Endothelial cell of umbilical vein (primary cell): ENCODE measurements at regions not wholly inside any gene's neighbourhood (a gene's known extent, or its start where the extent isn't known, plus 50 kb on each side); places are given as distances from the start of the nearest gene placed in this dataset.

ENCODE experiments used
- BruUV-seq: library from RNA; stranded (reverse); fragments of 400-500 nt; replicated peaks from 2 replicates; lab custom pipeline; 2021; lab: Mats Ljungman, UMichigan
- CTCF ChIA-PET: fragments of 300-600, 350-600 bp; sonication (Branson Sonifier 250); formaldehyde crosslinking; loops from one replicate; lab custom pipeline; 2021; ENCODE audit warnings: antibody characterized with exemption, inconsistent platforms; lab: Charles Lee
- POLR2A ChIA-PET: fragments of 300-600, 350-600 bp; sonication (Branson Sonifier 250); formaldehyde crosslinking; loops from one replicate; lab custom pipeline; 2021; ENCODE audit warnings: antibody characterized with exemption, inconsistent platforms; lab: Charles Lee
- DNase-seq: peaks from one replicate; pipeline ENCODE4 v3.0.0-alpha.2; 2011; ENCODE audit warnings: low read depth, low spot score
- FAIRE-seq: peaks from 2 replicates; lab custom pipeline; 2011; peaks lifted over from hg19 to GRCh38; lab: Jason Lieb, UNC
- H2AFZ ChIP-seq: 2 replicates; pipeline ENCODE4 v1.6.0; 2012; ENCODE audit warnings: low read depth, low read length, control low read depth, inconsistent platforms
- H3K27ac ChIP-seq: 2 replicates; pipeline ENCODE4 v1.5.1; 2011; ENCODE audit warnings: low read depth, mild to moderate bottlenecking, control low read depth, low read length, moderate library complexity; ENCODE audit not compliant: insufficient read depth
- H3K27me3 ChIP-seq, 2 experiments: 2 replicates each; pipeline versions ENCODE4 v1.6.0 to v1.6.1; 2011; ENCODE audit warnings: low read length in 2 of 2, mixed read lengths in 1 of 2; ENCODE audit not compliant: control insufficient read depth in 2 of 2, insufficient read depth in 2 of 2
- H3K36me3 ChIP-seq, 2 experiments: 2 replicates in 1 of 2; 3 replicates in 1 of 2; pipeline ENCODE4 v1.5.1; 2011; ENCODE audit warnings: low read length in 2 of 2, mild to moderate bottlenecking in 1 of 2, moderate library complexity in 1 of 2; ENCODE audit not compliant: control insufficient read depth in 2 of 2, insufficient read depth in 2 of 2; ENCODE audit errors: extremely low read depth in 1 of 2
- H3K4me1 ChIP-seq: 3 replicates; pipeline ENCODE4 v1.5.1; 2011; ENCODE audit warnings: mild to moderate bottlenecking, low read length; ENCODE audit not compliant: control insufficient read depth, insufficient read depth; ENCODE audit errors: extremely low read depth
- H3K4me2 ChIP-seq: 2 replicates; pipeline ENCODE4 v1.6.1; 2011; ENCODE audit warnings: low read length, control low read depth, mixed read lengths; ENCODE audit not compliant: insufficient read depth
- H3K4me3 ChIP-seq, 3 experiments: fragments of 200-600 bp in 1 of 3; sonication (generic), shearing (Covaris generic) in 1 of 3; replicated peaks in 1 of 3; 2 replicates each; pipeline ENCODE4 v1.5.1; 2011 to 2016; ENCODE audit warnings: control low read depth in 3 of 3, low read length in 3 of 3, mild to moderate bottlenecking in 2 of 3, inconsistent platforms in 1 of 3, low read depth in 1 of 3, moderate library complexity in 1 of 3; ENCODE audit not compliant: insufficient read depth in 1 of 3
- H3K79me2 ChIP-seq: 2 replicates; pipeline ENCODE4 v1.6.0; 2012; ENCODE audit warnings: low read length, inconsistent platforms; ENCODE audit not compliant: control insufficient read depth, insufficient read depth
- H3K9ac ChIP-seq: replicated peaks from 2 replicates; pipeline ENCODE3; 2011; ENCODE audit warnings: low read length, control low read depth; ENCODE audit not compliant: insufficient read depth; ENCODE audit errors: extremely low read depth
- H3K9me1 ChIP-seq: replicated peaks from 3 replicates; pipeline ENCODE4 v1.6.0; 2011; ENCODE audit warnings: mild to moderate bottlenecking, low read length; ENCODE audit not compliant: control insufficient read depth, insufficient read depth; ENCODE audit errors: extremely low read depth
- H3K9me3 ChIP-seq: replicated peaks from 2 replicates; pipeline ENCODE4 v1.5.1; 2012; ENCODE audit warnings: low read length, inconsistent platforms; ENCODE audit not compliant: control insufficient read depth, insufficient read depth
- H4K20me1 ChIP-seq: replicated peaks from 2 replicates; pipeline ENCODE3; 2011; ENCODE audit warnings: mild to moderate bottlenecking, low read length; ENCODE audit not compliant: control insufficient read depth, insufficient read depth; ENCODE audit errors: extremely low read depth
- CTCF ChIP-seq, 2 donors: IDR thresholded peaks; 1 replicate in 1 of 2; 2 replicates in 1 of 2; pipeline ENCODE4 v1.5.1; 2011; ENCODE audit warnings: low read length in 2 of 2, mild to moderate bottlenecking in 2 of 2, moderate library complexity in 2 of 2, control low read depth in 1 of 2, inconsistent platforms in 1 of 2, low read depth in 1 of 2; ENCODE audit not compliant: insufficient read depth in 1 of 2; ENCODE audit errors: extremely low read depth in 1 of 2
- EZH2 ChIP-seq: IDR thresholded peaks from 2 replicates; pipeline ENCODE4 v1.6.1; 2012; ENCODE audit warnings: borderline replicate concordance, low read depth, mild to moderate bottlenecking, moderate library complexity, low read length, inconsistent platforms; ENCODE audit not compliant: severe bottlenecking
- FOS ChIP-seq: IDR thresholded peaks from 2 replicates; pipeline ENCODE4 v1.6.1; 2011; ENCODE audit warnings: mild to moderate bottlenecking, low read length, moderate library complexity, borderline replicate concordance; ENCODE audit not compliant: insufficient read depth
- GATA2 ChIP-seq: IDR thresholded peaks from 2 replicates; pipeline ENCODE4 v1.7.0; 2011; ENCODE audit warnings: low read depth, mild to moderate bottlenecking, moderate library complexity, mixed read lengths, low read length; ENCODE audit not compliant: insufficient read length, insufficient read depth
- JUN ChIP-seq: IDR thresholded peaks from 2 replicates; pipeline ENCODE4 v1.6.1; 2011; ENCODE audit warnings: borderline replicate concordance, low read depth; ENCODE audit not compliant: insufficient read length, insufficient read depth
- MAX ChIP-seq: IDR thresholded peaks from 2 replicates; pipeline ENCODE4 v1.6.1; 2011; ENCODE audit not compliant: insufficient read depth, insufficient read length
- MYC ChIP-seq: IDR thresholded peaks from one replicate; pipeline ENCODE4 v1.6.1; 2011; ENCODE audit warnings: mild to moderate bottlenecking, low read depth, low read length
- POLR2A ChIP-seq: IDR thresholded peaks from 2 replicates; pipeline ENCODE4 v1.6.1; 2012; ENCODE audit warnings: low read depth, mild to moderate bottlenecking, control low read depth, low read length
- POLR2AphosphoS5 ChIP-seq: IDR thresholded peaks from 2 replicates; pipeline ENCODE4 v1.6.1; 2012; ENCODE audit warnings: low read depth, mild to moderate bottlenecking, control low read depth, low read length, moderate library complexity; ENCODE audit not compliant: insufficient read depth
- dilution Hi-C: fragments of 300-500 bp; cut with MboI; formaldehyde crosslinking; loops from one replicate; pipeline ENCODE4 v1.15.0; 2019; ENCODE audit warnings: low sequenced_read_pairs; ENCODE audit not compliant: extremely low pct_ligation_motif_present
- intact Hi-C: fragments of 100-400 bp; cut with micrococcal nuclease; formaldehyde crosslinking; loops from one replicate; pipeline ENCODE4 v1.10.0; 2022

- BruUV-seq, result no TSS peak
- dilution Hi-C loops (no loop called here), intact Hi-C loops (no loop called here)
- Histone ChIP-seq H3K9me3 (no peaks in the 10 kb centered on the region), H3K9me1 (no peaks in the 10 kb centered on the region), H2AFZ (no peak overlapping the region), H3K9ac (no peak overlapping the region), H3K4me1 (peaks cover 60% of the 10 kb centered on the region), H3K27ac (no peak overlapping the region), H3K4me3 (no peak overlapping the region), H3K36me3 (no peaks in the 10 kb centered on the region), H3K27me3 (no peaks in the 10 kb centered on the region), H4K20me1 (no peaks in the 10 kb centered on the region), H3K4me2 (no peak overlapping the region), H3K79me2 (peaks cover 77% of the 10 kb centered on the region)
- TF ChIP-seq POLR2A, result no peak
- no peak for TF ChIP-seq GATA2
- TF ChIP-seq MAX, result no peak
- no peak for TF ChIP-seq JUN
- no peak for TF ChIP-seq EZH2
- TF ChIP-seq CTCF (IDR thresholded peaks at IDR 0.05; ENCODE audit: extremely low read depth in 1 of 2, insufficient read depth in 1 of 2, low read depth in 1 of 2, low read length in 2 of 2), result no peak
- TF ChIP-seq MYC, result no peak
- TF ChIP-seq POLR2AphosphoS5, result no peak
- no peak for TF ChIP-seq FOS
- DNase-seq (no peak), FAIRE-seq (no peak)
- CTCF ChIA-PET, result no interaction called here
- POLR2A ChIA-PET, result no interaction called here
Observed at GRCh38 chr1:201755200-201755599, 73.8 kb upstream of the IPO9 start.
